OCI-M1 (cell line): ENCODE measurements at regions not wholly inside any gene's neighbourhood (a gene's known extent, or its start where the extent isn't known, plus 50 kb on each side); places are given as distances from the start of the nearest gene placed in this dataset.

ENCODE experiments used
- DNase-seq: peaks from one replicate; lab custom pipeline; 2025; lab: John Stamatoyannopoulos, UW

DNA sequence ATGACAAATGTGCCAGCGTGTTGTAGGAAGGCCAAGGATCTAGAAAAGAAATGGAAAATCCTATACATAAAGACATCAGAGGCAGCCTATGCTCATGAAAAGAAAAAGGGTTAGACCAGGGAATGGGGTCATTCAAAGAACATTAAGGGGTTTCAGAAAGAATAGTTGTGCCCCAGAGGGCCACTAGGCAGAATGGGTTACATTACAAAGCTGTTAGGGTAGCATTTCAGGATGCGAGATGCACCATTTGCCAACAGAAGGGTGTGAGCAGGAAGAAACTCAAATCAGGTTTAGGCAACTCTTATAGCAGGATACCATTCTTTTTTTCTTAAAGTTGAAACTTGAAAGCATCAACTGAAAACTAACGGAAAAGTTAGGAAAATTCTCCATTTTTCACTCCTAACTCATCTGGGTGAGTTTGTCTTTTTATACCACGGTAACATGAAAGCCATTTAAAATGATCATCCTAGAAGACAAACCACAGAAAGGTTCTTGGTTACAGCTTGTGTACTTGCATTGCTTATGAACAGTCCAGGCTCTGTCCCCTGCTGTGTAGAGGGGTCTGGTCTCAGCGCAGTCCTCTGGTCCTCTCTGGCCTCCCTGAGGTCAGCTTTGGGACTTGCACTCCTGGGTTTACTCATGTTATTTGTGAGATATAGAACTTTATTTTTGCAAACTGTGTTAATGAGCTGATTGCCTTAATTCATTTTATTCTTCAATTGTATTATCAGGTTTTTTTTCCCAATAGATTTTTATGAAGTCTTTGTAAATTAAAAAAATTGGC, 209.1 kb downstream of the DACT1 start:
- no peak for DNase-seq

- no peak for DNase-seq
These were observed 210.6 kb downstream of the DACT1 start for GRCh38 chr14:58848365-58848764.

- no peak for DNase-seq
These were observed 211.8 kb downstream of the DACT1 start for GRCh38 chr14:58849601-58850000.

GRCh38 chr14:58850011-58850410, 212.2 kb downstream of the DACT1 start:
- DNase-seq, result no peak

DNA sequence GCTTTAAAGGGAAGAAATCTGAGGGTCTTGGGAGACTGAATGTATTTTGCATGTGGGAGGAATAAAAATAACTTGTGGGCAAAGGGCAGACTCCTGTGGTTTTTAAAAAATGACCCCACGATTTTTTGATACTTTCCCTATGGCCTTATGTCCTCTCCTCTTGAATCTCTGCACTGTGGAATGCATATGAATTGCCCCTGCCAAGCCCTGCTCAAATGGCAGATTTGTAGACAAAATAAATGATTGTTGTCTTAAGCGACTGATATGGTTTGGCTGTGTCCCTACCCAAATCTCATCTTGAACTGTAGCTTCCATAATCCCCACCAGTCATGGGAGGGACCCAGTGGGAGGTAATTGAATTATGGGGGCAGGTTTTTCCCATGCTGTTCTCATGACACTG, 223.8 kb downstream of the DACT1 start:
- DNase-seq, result no peak

DNA sequence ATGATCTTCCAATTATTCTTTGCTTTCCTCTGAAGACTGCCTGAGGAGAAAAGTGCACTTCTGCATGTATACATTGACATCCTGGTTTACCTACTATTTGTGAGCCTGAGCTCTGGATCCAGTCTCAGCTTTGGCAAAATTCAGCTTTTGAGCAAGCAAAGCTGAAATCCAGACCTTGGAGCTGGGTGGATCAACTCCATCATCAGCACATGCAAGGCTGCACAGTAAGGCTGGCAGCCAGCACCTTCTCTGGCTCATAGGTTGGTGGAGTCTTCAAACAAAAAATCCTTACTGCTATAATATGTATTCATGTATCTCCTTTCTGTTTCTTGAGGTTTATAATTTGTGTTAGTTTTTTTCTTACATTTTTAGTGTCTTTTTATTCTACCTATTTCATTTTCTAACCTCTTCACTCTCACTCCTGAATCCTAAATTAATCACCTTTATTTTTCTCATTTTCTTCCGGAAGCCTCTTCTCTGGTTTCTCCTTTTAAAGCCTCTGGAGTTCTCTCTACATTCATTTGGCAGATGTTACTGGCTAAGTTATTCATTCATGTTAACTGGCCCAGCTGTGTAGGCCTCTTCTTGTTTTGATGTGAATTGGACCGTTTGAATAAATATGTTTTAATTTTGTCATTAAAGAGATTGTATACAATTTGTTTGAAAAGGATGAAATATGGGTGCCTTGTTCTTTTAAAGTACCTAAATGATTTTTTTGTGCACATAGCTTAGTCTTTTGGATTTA, 224.8 kb downstream of the DACT1 start:
- DNase-seq, result no peak

DNA sequence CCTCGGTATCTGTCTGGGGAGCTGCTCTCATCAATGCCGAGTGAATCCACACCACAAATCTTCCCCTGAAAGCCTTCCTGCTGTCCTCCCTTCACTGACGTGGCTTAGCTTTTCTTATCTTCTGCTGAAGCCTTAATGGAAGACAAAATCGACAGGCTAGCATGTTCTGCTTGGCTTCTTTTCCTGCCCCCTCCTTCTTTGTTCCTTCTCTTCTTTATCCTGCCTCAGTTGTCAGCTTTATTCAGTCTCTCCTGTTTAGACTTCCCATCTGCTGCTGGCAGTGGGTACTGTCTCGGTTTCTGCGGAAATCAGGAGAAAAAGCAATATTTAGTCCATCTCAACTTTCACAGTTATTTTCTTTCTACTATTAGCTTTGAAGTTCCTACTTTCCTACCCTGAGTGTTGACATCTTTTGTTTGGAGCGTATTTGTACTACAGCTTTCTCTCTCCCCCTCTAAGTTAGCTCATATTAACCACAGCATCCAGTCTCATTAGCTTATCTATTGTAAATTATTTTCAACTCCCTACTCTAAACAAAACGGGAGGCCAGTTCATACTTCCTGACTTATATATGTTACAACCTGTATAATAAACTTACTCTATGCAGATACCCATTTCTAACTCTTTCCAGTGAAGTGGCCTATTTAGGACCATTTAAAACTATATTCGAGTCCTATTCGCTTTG, 226.0 kb downstream of the DACT1 start:
- DNase-seq, result no peak

- no peak for DNase-seq
These were observed 227.2 kb downstream of the DACT1 start for GRCh38 chr14:58864751-58865513.

DNA sequence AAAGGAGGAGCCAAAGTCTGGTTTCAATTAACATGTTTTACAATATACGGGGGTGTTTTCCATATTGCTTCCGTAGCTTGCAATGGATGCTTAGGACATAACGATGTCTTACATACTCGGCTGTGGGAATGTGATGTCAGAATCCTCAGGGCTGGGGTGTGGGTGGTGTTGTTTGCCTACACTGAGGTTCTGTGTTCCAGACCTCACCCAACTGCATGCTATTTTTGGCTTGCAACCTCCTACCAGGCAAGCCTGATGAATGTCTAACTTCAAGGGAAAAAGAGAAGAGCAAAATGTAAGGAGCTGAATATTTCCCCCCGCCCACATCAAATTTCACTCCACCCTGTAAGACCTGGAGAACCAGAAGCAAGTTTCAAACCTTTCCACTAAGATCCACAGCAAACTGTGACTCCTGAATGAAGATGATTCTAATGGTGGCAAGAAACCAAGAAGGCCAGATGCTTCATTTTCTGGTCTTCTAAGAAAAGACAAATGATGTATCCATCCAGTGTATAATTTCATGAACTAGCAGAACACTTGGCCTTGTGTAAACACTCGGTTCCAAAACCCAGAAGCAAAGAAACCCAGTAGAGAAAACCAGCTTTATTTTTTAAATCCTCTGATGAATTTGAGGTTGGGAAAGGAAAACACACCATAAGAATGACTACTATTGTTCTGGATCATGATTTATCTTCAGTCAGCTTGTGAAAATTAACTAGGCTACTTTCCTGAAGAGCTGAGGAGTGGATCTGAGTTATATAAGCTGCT, 227.9 kb downstream of the DACT1 start:
- DNase-seq, result no peak

GRCh38 chr14:58866391-58866790, 228.6 kb downstream of the DACT1 start:
- DNase-seq, result peak; percentile 30

DNA sequence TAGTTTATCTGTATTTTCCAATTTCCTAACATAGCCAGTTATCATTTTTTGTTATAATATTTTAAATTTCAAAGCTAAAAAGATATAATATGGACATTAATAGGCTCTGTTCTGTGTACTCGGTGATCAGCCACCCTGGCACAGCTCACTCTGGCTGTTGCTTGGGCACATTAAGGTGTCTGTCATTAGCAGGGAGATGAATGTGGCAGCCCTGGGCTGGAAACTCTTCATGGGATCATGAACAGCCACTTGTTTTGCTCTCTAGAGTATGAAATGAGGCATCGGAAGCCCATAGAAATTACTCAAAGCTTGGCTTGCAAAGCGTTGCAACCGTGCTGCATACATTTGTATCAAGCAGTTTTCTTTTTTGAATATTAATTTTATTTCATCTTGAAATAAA, 233.2 kb downstream of the DACT1 start:
- DNase-seq, result no peak

DNA sequence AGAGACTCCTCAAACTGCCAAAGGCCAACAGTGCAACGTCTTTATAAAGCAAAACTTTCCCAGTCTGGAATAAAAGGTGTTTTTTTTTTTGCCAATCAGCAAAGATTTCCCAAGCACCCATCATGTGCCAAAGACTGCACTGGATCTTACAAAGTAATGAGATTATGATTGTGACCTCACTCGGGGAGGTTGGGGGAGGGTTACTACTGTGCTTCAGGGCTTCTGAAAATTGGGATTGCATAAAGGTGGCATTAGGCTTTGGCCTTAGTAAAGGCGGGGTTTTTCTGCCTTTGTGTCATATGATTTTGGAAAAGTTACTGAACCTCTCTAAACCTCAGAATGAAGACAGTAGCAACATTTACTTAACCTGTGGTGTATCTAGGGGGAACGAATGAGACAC, 233.8 kb downstream of the DACT1 start:
- DNase-seq, result no peak

- DNase-seq, result no peak
These were observed 234.3 kb downstream of the DACT1 start for GRCh38 chr14:58872061-58872460.

DNA sequence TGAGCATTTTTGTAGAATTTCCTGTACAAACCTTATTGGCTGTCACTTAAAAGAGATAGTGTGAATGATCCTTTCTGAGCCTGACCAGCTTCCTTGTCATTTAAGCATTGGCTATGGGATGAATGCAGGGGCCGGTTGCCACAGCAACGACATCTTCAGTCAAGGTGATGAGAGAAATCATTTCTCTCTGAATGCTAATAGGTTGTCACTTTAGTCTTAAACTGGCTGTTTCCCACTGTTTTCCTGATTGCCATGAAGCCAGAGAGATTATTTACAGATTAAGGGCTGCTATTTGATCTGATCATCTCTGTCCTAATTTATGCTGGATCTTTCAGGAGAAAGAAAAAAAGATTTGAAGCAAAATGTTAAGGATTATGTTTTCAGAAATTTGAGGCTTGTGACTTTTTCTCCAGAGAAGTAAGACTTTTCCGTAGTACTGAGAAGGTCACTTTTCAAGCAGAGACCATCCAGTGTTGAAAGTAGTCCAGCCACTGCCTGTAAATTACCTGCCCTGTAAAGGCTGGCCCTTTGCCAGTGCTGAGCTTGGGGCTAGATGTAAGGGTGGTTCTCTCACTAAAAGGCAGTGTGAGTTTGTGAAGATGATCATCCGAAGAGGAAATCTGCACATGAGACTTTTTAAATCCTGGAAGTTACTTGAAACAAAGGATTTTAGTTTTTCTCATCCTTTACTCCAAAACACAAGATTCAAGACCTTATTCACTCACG, 235.6 kb downstream of the DACT1 start:
- no peak for DNase-seq

- no peak for DNase-seq
These were observed 237.9 kb downstream of the DACT1 start for GRCh38 chr14:58875613-58876012.

DNA sequence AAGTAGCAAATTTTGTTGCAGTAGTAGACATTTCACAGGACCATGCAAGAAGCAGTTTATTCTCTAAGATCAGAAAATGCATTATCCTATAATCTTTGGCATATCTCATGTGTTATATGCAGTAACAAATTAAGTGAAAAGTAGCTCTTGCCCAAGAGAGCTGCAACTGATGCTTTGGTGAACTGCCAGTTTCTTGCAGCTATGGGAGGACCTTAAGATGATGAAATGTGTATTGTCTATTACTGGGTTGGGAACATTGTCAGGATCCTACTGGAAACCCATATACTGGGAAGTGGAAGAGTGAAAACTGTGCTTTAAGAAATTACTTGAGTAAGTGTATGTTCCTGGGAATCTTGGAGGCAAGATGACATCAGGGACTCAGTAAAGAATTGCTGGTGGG, 238.8 kb downstream of the DACT1 start:
- no peak for DNase-seq

GRCh38 chr14:58878439-58879139, 240.8 kb downstream of the DACT1 start:
- no peak for DNase-seq

- no peak for DNase-seq
These were observed 243.7 kb downstream of the DACT1 start for GRCh38 chr14:58881433-58881832.

DNA sequence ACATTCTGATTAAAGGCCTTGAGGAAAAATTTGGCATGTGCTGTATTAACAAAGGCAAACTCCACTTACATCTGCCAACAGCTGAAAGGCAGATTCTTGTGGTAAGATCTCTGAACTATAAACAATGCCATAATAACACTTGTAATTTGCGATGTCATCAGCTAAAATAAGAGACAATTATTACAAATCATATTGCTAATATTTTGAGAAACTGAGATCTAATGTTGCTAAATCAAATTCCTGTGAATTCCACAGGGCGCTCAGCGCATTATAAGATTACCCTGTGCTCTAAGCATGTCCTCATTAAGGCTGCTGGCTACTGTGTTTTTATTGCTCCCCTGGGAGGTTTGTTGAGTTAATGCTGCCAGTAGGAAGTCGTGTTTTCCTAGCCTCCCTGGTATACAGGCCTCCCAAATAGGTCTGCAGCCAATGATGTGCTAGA, 244.8 kb downstream of the DACT1 start:
- DNase-seq, result no peak

DNA sequence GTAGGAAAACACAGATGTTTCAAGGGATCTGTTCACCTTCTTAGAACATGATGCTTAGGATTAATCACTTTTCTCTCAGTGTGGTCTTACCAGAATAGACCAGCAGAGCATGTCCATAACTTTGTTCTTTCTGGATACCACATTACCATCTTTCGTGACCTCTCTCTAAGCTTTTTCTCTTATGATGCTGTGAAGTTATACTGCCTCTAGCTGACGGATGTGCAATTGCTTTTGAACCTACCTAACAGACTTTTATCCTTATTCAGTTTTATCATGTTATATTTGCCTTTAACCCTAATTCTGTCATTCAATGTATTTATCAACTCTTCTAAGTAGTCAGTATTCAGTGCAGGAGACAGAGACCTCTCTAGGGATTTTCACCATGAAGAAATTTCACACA, 246.7 kb downstream of the DACT1 start:
- peak; percentile 7 for DNase-seq
